SH-SY5Y (cell line): ENCODE measurements at regions not wholly inside any gene's neighbourhood (a gene's known extent, or its start where the extent isn't known, plus 50 kb on each side); places are given as distances from the start of the nearest gene placed in this dataset.

Source experiments
- GATA2 ChIP-seq: IDR thresholded peaks from 2 replicates; pipeline ENCODE4 v1.6.1; 2011; ENCODE audit warnings: mild to moderate bottlenecking, low read depth, low read length
- GATA3 ChIP-seq: IDR thresholded peaks from 2 replicates; pipeline ENCODE4 v1.6.1; 2011; ENCODE audit warnings: low read depth, mild to moderate bottlenecking, low read length, moderate library complexity

DNA sequence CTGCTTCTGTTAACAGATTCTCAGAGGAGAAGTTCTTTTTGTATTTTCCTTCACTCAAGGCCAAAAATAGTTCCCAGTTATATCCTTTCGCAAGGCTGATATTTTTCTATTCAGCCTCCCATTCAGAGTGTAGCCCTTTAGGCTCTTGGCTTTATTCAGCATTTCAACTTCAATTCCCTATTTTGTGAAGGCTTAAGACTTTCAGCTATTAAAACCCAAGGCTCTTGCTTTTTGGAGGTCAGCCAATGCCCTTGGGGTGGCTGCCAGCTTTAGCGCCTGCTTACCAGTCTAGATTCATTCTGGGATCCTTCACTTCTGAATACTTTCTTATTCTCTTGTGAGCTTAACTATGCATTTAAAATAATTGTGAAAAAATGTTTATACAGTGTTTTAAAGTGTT, 57.3 kb upstream of the ADGRA3 start:
- TF ChIP-seq GATA2: no peak
- no peak for TF ChIP-seq GATA3

DNA sequence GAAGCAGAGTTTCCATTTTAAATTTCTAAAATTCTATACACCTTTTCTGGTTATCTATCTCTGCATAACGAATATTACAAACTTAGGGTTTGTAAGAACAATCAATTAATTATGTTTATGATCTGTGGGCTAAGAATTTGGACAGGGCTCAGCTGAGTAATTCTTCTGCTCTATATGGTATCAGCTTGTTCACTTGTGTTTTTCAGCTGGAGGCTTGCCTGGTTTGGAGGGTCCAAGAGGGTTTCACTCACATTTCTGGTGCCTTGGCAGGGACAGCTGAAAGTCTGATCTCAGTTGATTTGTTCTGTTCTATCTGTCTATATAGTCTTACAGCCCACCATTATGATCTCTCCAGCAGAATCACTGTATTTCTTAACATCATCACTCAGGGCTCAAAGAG, 57.8 kb upstream of the ADGRA3 start:
- TF ChIP-seq GATA2: no peak

DNA sequence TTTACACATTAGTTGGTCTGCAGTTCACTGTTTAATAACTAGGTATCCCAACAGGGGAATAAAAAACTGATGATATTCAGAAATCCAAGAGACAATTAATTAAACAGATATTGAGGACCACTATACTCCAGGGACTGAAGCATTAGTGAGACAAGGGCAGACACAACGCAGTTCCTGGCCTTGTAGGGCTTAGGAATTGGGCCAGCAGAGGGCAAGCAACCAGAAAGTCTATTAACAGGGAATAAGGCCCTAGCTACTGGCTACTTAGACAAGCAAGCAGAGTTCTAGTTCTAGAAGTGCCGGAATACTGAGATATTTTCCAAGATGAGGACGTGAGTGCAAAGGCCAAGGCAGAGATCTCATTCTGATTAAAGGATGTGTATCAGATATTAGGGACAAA, 58.6 kb upstream of the ADGRA3 start:
- TF ChIP-seq GATA2 (no peak), GATA3 (no peak)

DNA sequence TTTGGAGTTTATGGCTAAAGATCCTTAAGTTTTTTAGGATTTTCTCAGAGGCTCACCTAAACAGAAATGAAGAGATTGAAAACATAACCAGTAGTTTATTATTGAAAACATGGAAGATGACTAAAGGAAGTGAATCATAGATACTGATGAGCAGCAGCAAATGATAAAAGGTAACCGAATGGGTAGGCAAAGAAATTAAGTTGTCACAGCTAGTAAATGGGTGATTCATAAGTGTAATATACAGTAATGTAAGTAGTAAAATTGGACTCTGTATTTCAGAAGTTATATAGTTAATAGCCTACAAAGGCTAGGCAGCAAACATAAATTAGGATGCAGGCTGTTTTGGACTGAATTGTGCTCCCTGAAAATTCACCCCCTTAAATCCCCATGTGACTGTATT, 59.0 kb upstream of the ADGRA3 start:
- TF ChIP-seq GATA3: no peak
- no peak for TF ChIP-seq GATA2

DNA sequence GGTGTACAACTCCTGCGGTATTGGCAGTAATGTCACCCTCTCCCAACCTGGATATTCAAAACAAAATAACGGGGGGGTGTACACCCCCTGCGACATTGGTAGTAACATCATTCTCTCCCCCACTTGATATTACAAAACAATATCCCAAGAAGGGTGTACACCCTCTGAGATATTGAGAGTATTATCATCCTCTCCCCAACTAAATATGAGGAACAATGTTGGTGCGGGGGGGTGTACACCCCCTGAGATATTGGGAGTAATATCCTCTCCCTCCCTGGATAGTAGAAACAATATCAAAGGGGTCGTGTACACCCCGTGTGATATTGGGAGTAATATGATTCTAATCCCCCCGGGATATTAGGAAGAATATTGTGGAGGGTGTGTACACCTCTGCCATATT, 71.4 kb upstream of the ADGRA3 start:
- no peak for TF ChIP-seq GATA3
- no peak for TF ChIP-seq GATA2

DNA sequence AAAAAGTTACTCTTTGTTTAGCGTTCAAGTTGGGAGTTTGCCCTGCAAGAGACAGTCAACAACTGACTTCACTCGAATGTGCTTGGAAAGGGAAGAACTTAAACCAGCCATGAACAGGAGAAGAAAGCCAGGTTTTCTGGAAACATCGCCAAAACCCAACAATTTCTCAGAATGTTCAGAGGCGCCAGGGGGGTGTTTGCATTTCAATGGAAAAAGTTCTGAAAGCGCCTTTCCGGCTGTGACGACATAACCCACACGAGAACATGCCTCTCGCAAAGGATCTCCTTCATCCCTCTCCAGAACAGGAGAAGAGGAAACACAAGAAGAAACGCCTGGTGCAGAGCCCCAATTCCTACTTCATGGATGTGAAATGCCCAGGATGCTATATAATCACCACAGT, 78.1 kb upstream of the ADGRA3 start:
- no peak for TF ChIP-seq GATA2
- TF ChIP-seq GATA3: no peak

DNA sequence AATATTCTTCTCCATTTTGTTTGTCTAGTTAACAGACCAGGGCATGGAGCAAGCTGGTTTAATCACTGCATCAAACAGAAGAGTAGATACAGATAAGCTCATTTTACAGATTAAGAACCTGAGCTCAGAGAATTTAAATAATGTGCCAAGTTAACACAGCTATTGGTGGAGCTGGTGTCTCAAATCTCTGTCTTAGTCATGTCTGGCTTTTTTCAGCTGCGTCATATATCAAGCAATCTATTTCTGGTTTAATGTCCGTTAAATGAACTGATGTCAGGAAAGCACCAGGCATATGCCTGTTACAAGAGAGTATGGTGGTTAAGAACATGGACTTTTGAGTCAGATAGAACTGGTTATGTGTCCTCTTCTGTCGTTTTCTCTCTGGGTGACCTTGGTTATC, 79.8 kb upstream of the ADGRA3 start:
- TF ChIP-seq GATA2 (peak; percentile 67; the same call in 1 of the 2 replicates), GATA3 (peak; percentile 58; the same call in 1 of the 2 replicates)

DNA sequence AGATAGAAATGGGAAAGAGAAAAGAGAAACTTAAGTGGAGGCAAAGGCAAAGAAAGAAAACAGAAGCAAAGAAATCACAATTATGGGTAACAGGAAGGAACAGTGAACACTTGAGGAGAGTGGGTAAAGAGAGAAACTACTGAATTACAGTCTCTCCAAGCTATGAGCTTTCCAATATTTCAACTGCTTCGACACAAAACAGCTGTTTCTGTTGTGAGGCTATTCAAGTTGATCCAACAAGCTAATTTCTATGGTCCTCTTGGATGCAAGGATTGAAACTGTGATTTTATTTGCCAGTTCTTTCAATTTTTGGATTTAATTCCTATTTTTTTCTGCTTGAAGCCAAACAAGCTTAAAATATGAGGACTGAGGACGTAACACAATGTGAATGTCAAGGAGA, 80.5 kb upstream of the ADGRA3 start:
- TF ChIP-seq GATA2 (no peak), GATA3 (no peak)

DNA sequence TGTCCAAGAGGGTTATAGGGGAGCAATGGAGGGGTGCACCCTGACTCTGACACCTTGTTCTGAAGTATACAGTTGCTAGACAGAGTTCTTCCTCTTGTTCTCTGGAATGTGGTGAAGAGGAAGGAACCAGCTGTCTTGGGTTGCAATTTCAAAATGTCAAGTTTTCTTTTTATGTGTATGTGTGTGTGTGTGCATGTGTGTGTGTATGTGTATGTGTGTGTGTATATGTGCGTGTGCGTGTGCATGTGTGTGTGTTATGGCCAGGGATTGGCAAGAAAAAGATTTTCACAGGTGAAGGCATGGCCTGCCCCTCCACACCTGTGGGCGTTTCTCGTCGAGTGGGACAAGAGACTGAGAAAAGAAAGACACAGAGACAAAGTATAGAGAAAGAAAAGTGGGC, 81.6 kb upstream of the ADGRA3 start:
- TF ChIP-seq GATA3: no peak
- TF ChIP-seq GATA2: no peak

DNA sequence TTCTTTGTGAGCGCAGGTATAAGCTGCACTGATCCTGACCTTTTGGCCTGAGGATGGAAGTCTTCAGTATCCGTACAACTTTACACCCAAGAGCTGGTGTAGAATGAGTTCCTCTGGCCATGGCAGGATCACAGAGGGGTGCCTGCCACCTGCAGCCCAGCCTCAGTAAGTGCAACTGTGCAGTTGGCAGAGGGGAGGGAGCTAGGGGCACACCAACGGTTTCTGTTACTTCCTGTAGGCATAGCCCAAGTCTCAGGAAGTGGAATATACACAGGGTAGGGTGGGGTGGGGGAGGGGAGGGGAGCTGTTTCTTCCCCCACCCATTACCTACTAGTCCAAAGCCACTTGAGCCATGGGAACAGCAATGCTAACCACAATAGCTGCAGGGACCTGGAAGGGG, 85.4 kb upstream of the GBA3 start:
- no peak for TF ChIP-seq GATA3

DNA sequence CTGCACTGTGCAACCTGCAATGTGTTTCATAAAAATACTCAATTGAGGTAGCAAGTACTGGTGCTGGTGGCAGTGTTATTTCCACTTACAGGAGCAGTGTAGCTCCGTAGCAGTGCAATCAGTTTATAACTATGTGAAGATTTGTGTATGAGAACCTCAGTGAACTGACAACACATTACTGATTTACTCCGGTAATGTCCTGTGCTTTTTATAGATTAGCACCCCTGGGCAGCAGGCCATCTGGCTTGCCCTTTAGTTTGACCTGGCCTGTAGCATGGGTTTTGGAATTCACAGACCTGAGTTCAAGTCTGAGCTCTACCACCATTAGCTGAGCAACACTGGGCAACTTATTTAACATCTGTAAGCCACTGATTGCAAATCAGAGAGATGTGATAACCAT, 78.6 kb upstream of the GBA3 start:
- no peak for TF ChIP-seq GATA2
- TF ChIP-seq GATA3: no peak

DNA sequence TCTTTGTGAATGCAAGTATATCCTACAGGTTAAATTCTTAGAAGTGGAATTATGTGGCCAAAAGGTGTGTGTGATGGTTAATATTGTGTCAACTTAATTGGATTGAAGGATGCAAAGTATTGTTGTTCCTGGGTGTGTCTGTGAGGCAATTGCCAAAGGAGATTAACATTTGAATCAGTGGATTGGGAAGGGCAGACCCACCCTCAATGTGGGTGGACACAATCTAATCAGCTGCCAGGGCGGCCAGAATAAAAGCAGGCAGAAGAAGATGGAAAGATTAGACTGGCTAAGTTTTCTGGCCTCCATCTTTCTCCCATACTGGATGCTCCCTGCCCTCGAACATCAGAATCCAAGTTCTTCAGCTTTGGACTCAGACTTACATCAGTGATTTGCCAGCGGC, 76.2 kb upstream of the GBA3 start:
- TF ChIP-seq GATA3: no peak
- no peak for TF ChIP-seq GATA2

DNA sequence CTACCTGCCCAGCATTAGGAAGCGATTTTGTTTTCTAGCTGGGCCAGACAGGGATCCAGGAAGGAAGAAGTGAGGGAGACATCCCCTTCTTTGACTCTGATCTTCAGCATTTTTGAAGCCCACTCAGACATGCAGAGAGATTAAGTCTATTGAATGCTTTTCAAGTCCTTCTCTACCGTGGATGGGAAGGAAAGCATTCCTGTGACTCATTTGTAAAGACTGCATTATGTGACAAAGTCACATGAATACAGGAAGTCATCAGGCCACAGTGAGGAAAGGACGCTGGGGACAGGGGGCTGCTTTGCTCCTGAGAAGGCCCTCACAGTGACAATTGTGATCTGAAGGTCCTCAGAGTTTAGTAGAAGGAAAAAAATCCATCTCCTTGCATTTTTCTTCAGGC, 67.4 kb upstream of the GBA3 start:
- TF ChIP-seq GATA3 (no peak), GATA2 (no peak)

DNA sequence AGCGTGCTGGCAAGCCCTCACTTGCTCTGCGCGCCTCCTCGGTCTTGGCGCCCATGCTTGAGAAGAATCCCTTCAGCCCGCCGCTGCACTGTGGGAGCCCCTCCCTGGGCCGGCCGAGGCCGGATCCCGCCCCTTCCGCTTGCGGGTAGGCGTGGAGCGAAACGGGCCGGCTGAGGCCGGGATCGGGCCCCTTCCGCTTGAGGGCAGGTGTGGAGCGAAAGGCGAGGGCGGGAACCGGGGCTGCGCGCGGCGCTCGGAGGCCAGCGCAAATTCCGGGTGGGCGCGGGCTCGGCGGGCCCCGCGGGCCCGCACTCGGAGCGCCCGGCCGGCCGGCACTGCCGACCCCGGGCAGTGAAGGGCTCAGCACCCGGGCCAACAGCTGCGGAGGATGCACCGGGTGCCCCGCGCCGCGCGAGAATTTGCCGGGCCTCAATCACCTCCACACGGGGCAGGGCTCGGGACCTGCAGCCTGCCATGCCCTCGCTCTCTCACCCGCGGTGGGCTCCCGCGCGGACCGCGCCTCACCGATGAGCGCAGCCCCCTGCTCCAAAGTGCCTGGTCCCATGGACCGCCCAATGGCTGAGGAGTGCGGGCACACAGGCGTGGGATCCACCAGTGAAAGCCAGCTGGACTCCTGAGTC, 58.1 kb upstream of the GBA3 start:
- TF ChIP-seq GATA2: no peak
- no peak for TF ChIP-seq GATA3

DNA sequence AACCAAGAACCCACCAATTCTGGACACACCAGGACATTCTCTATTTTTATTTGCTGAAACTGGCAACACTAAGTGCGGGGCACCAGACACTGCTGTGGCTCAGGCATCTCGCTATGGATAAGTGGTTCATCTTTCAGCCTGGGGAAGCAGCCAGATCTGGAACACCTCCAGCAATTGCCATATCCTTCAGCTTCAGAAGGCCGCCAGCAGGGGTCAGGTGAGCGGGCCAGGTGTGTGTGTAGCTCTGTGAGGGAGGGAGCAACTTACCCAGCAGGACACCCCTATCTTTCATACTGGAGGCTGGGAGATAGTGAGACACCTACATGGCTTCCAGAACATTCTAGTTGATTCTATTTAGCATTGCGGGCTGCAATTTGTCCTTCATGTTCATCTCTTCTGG, 57.0 kb upstream of the GBA3 start:
- TF ChIP-seq GATA2: no peak
- no peak for TF ChIP-seq GATA3

DNA sequence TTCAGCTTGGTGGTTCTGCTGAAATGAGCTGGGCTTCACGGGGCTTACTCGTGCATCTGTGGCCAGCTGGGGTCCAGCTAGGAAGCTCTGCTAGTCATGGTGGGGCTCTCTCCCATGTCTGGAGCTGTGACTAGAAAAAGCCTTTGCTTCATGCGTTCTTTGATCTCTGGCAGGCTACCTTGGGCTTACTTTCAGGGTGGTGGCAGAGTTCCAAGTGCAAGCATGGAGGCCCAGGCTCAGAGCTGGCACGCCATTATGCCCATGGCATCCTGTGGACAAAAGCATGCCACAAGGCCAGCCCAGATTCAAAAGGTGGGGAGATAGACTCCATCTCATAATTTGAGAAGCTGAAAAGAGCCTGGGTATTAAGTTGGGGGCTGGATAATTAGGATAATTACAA, 55.4 kb upstream of the GBA3 start:
- no peak for TF ChIP-seq GATA3
- TF ChIP-seq GATA2: no peak
